ENCODE measurements at regions not wholly inside any gene's neighbourhood (a gene's known extent, or its start where the extent isn't known, plus 50 kb on each side); places are given as distances from the start of the nearest gene placed in this dataset.
"Not testable (repeated sequence)": the region's sequence is repeated elsewhere in the genome, so short reads cannot be mapped to it uniquely, and the experiment has no call there.

- DNase-seq (ENCODE audit: low spot score): no peak
Observed at GRCh38 chr5:1748271-1748670, 51.4 kb downstream of the MRPL36 start.

- DNase-seq (ENCODE audit: low spot score): no peak
Observed at GRCh38 chr5:1747803-1748085, 51.9 kb downstream of the MRPL36 start.

GRCh38 chr5:1747079-1747802, 52.4 kb downstream of the MRPL36 start:
- no peak for DNase-seq (ENCODE audit: low spot score)

GRCh38 chr5:1746371-1747078, 53.1 kb downstream of the MRPL36 start:
- no peak for DNase-seq (ENCODE audit: low spot score)

GRCh38 chr5:1745796-1746370, 53.8 kb downstream of the MRPL36 start:
- DNase-seq (ENCODE audit: low spot score): no peak

- no peak for DNase-seq (ENCODE audit: low spot score)
Observed at GRCh38 chr5:1745123-1745795, 54.4 kb downstream of the MRPL36 start.

GRCh38 chr5:1744393-1745122, 55.1 kb downstream of the MRPL36 start:
- DNase-seq (ENCODE audit: low spot score): no peak

GRCh38 chr5:1743769-1744085, 55.9 kb downstream of the MRPL36 start:
- no peak for DNase-seq (ENCODE audit: low spot score)

- DNase-seq (ENCODE audit: low spot score): no peak
Observed at GRCh38 chr5:1743061-1743768, 56.4 kb downstream of the MRPL36 start.

- no peak for DNase-seq (ENCODE audit: low spot score)
Observed at GRCh38 chr5:1737790-1738405, 61.7 kb downstream of the MRPL36 start.

GRCh38 chr5:1736889-1737711, 62.5 kb downstream of the MRPL36 start:
- DNase-seq (ENCODE audit: low spot score): no peak

- DNase-seq (ENCODE audit: low spot score): no peak
Observed at GRCh38 chr5:1736065-1736464, 63.6 kb downstream of the MRPL36 start.

- DNase-seq (ENCODE audit: low spot score): no peak
Observed at GRCh38 chr5:1735320-1735970, 64.2 kb downstream of the MRPL36 start.

GRCh38 chr5:1734908-1735289, 64.7 kb downstream of the MRPL36 start:
- DNase-seq (ENCODE audit: low spot score): no peak

GRCh38 chr5:1734271-1734907, 65.2 kb downstream of the MRPL36 start:
- no peak for DNase-seq (ENCODE audit: low spot score)

- no peak for DNase-seq (ENCODE audit: low spot score)
Observed at GRCh38 chr5:1733369-1733768, 66.3 kb downstream of the MRPL36 start.

GRCh38 chr5:1732945-1733344, 66.7 kb downstream of the MRPL36 start:
- DNase-seq (ENCODE audit: low spot score): no peak

- DNase-seq (ENCODE audit: low spot score): no peak
Observed at GRCh38 chr5:1732238-1732941, 67.2 kb downstream of the MRPL36 start.

GRCh38 chr5:1731855-1732237, 67.8 kb downstream of the MRPL36 start:
- DNase-seq (ENCODE audit: low spot score): not testable (repeated sequence)

Measured in H4 (cell line).